ENCODE measurements at regions not wholly inside any gene's neighbourhood (a gene's known extent, or its start where the extent isn't known, plus 50 kb on each side); places are given as distances from the start of the nearest gene placed in this dataset.

DNA sequence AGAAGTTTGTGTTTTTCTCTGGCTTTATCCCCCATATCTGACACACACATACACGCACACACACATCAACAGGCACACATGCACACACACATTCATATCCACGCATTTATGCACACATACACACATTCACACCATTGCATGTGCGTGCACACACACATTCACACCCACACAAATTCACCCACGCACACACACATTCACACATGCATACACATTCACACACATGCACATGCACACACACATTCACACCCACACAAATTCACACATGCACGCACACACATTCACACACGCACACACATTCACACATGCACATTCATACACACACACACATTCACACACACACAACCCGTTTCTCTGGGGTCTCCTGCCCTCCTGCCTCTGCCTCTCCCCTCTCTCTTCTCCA is 264.2 kb downstream of the BCL11B start:
- WGBS (ENCODE audit: low lambda C conversion rate), result 22% methylated on average over 7 of the region's 7 CpGs
- Histone ChIP-seq H3K4me2 (no peak overlapping the region), H3K79me2 (ENCODE audit: insufficient read depth) (no peaks in the 10 kb centered on the region), H3K4me3 (ENCODE audit: low read depth in 2 of 2, low read length in 1 of 2) (no peak overlapping the region), H3K36me3 (replicated peaks in 1 of 2; ENCODE audit: control insufficient read depth in 1 of 2, insufficient read depth in 2 of 2, low read length in 1 of 2) (no peaks in the 10 kb centered on the region), H3K9me3 (no peaks in the 10 kb centered on the region), H3F3A (replicated peaks; ENCODE audit: insufficient read depth) (no peaks in the 10 kb centered on the region), H3K9me2 (no peaks in the 10 kb centered on the region), H3K9ac (no peak overlapping the region), H2AFZ (ENCODE audit: low read depth) (no peak overlapping the region), H3K4me1 (ENCODE audit: control insufficient read depth in 1 of 2, insufficient read depth in 2 of 2, low read depth in 1 of 2, low read length in 1 of 2) (no peaks in the 10 kb centered on the region), H3K27me3 (ENCODE audit: insufficient read depth) (peaks cover 44% of the 10 kb centered on the region; the same call in 1 of the 2 replicates), H3K27ac (ENCODE audit: low read depth in 2 of 2, low read length in 1 of 2) (no peak overlapping the region), H4K20me1 (ENCODE audit: insufficient read depth) (no peaks in the 10 kb centered on the region)
- ChIA-PET POLR2A (no interaction called here), CTCF (no interaction called here)
- TF ChIP-seq FOXM1 (IDR thresholded peaks at IDR 0.05; ENCODE audit: low read depth) (no peak), JUND (IDR thresholded peaks at IDR 0.05) (no peak), NRF1 (IDR thresholded peaks at IDR 0.05; ENCODE audit: low read depth, low read length) (no peak), RFX5 (IDR thresholded peaks at IDR 0.05; ENCODE audit: low read length) (no peak), POLR2AphosphoS5 (IDR thresholded peaks at IDR 0.05; ENCODE audit: low read depth, low read length) (no peak), EZH2phosphoT487 (IDR thresholded peaks at IDR 0.05; ENCODE audit: borderline replicate concordance, low read depth) (no peak), MEF2A (IDR thresholded peaks at IDR 0.05; ENCODE audit: borderline replicate concordance, low read depth) (no peak), IRF3 (IDR thresholded peaks at IDR 0.05; ENCODE audit: low read depth, low read length) (no peak), CHD2 (IDR thresholded peaks at IDR 0.05; ENCODE audit: low read length, partially characterized antibody) (no peak), CTCF (IDR thresholded peaks at IDR 0.05) (no peak), TAF1 (IDR thresholded peaks at IDR 0.05; ENCODE audit: borderline replicate concordance, low read depth, low read length) (no peak), ELF1 (IDR thresholded peaks at IDR 0.05) (no peak), SIN3A (IDR thresholded peaks at IDR 0.05; ENCODE audit: borderline replicate concordance, low read depth, low read length) (no peak), NFIC (IDR thresholded peaks at IDR 0.05; ENCODE audit: borderline replicate concordance) (no peak), TCF12 (IDR thresholded peaks at IDR 0.05) (no peak), TEAD4 (IDR thresholded peaks at IDR 0.05; ENCODE audit: borderline replicate concordance, insufficient read depth) (no peak), MAX (IDR thresholded peaks at IDR 0.05; ENCODE audit: low read depth) (no peak)
- TF ChIP-seq, protein P1, sequence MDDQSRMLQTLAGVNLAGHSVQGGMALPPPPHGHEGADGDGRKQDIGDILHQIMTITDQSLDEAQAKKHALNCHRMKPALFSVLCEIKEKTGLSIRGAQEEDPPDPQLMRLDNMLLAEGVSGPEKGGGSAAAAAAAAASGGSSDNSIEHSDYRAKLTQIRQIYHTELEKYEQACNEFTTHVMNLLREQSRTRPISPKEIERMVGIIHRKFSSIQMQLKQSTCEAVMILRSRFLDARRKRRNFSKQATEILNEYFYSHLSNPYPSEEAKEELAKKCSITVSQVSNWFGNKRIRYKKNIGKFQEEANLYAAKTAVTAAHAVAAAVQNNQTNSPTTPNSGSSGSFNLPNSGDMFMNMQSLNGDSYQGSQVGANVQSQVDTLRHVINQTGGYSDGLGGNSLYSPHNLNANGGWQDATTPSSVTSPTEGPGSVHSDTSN (IDR thresholded peaks at IDR 0.05), result no peak
- TF ChIP-seq, protein P2, sequence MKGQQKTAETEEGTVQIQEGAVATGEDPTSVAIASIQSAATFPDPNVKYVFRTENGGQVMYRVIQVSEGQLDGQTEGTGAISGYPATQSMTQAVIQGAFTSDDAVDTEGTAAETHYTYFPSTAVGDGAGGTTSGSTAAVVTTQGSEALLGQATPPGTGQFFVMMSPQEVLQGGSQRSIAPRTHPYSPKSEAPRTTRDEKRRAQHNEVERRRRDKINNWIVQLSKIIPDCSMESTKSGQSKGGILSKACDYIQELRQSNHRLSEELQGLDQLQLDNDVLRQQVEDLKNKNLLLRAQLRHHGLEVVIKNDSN (IDR thresholded peaks at IDR 0.05; ENCODE audit: borderline replicate concordance, low read depth), result no peak
- TF ChIP-seq, protein P3, sequence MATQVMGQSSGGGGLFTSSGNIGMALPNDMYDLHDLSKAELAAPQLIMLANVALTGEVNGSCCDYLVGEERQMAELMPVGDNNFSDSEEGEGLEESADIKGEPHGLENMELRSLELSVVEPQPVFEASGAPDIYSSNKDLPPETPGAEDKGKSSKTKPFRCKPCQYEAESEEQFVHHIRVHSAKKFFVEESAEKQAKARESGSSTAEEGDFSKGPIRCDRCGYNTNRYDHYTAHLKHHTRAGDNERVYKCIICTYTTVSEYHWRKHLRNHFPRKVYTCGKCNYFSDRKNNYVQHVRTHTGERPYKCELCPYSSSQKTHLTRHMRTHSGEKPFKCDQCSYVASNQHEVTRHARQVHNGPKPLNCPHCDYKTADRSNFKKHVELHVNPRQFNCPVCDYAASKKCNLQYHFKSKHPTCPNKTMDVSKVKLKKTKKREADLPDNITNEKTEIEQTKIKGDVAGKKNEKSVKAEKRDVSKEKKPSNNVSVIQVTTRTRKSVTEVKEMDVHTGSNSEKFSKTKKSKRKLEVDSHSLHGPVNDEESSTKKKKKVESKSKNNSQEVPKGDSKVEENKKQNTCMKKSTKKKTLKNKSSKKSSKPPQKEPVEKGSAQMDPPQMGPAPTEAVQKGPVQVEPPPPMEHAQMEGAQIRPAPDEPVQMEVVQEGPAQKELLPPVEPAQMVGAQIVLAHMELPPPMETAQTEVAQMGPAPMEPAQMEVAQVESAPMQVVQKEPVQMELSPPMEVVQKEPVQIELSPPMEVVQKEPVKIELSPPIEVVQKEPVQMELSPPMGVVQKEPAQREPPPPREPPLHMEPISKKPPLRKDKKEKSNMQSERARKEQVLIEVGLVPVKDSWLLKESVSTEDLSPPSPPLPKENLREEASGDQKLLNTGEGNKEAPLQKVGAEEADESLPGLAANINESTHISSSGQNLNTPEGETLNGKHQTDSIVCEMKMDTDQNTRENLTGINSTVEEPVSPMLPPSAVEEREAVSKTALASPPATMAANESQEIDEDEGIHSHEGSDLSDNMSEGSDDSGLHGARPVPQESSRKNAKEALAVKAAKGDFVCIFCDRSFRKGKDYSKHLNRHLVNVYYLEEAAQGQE (IDR thresholded peaks at IDR 0.05; ENCODE audit: low read depth, low read length), result no peak
- no peak for DNase-seq

All from SK-N-SH (cell line).